ENCODE measurements at regions not wholly inside any gene's neighbourhood (a gene's known extent, or its start where the extent isn't known, plus 50 kb on each side); places are given as distances from the start of the nearest gene placed in this dataset.

DNA sequence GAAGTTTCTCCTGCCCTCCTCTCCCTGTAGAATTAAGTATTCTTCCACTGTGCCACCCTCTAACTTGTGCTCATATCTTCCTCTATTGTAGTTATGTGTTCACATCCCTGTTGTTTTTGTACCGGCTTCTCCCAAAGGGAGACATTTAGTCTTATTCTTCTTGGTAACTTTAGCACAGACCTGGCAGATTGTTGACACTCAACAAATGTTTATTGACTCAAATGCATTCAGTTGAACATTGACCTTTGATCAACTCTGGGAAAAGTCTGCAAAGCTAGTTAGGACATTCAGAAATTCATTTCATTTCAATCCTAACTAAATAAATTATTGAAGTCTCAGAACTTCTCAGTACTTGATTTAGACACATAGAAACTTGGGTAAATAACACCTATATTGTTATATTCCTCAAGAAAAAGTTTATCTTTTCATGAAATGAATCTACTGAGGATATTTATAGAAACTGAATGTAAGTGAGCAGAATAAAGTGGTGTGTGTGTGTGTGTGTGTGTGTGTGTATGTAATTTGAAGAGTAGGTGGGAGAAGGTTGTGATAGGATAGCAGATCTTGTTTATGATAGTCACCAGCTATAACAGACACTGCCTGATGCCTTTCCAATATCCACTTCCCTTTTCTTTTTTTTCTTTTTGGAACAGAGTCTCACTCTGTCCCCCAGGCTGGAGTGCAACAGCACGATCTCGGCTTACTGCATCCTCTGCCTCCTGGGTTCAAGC is 872.4 kb upstream of the CXADR start:
- Histone ChIP-seq H3K9me3 (ENCODE audit: severe bottlenecking) (no peaks in the 10 kb centered on the region), H3K4me3 (ENCODE audit: low read depth, low read length) (no peak overlapping the region), H3K36me3 (no peaks in the 10 kb centered on the region), H3K27me3 (ENCODE audit: insufficient read depth, low read depth, severe bottlenecking) (peaks cover 13% of the 10 kb centered on the region), H3K27ac (no peak overlapping the region)
- DNase-seq: no peak
- TF ChIP-seq, protein P1, sequence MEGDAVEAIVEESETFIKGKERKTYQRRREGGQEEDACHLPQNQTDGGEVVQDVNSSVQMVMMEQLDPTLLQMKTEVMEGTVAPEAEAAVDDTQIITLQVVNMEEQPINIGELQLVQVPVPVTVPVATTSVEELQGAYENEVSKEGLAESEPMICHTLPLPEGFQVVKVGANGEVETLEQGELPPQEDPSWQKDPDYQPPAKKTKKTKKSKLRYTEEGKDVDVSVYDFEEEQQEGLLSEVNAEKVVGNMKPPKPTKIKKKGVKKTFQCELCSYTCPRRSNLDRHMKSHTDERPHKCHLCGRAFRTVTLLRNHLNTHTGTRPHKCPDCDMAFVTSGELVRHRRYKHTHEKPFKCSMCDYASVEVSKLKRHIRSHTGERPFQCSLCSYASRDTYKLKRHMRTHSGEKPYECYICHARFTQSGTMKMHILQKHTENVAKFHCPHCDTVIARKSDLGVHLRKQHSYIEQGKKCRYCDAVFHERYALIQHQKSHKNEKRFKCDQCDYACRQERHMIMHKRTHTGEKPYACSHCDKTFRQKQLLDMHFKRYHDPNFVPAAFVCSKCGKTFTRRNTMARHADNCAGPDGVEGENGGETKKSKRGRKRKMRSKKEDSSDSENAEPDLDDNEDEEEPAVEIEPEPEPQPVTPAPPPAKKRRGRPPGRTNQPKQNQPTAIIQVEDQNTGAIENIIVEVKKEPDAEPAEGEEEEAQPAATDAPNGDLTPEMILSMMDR (IDR thresholded peaks at IDR 0.05; ENCODE audit: low read depth, low read length): no peak

DNA sequence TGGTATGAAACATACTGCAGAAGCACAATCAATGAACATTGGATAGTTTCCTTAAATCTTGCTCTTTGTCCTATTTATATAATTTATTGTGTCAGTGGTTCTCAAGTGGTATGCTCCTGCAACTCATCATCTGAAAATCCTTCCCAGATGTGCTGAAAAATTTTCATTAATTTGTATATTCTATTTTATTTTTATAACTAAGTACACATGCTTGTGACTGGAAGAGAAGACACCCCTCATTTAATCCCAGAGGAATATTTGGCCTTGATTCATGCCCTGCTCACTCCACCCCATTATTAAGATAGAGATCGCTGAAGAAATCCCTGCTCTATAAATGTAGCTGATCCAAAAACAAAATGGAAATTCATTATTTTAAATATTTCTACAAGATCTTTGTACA is 870.5 kb upstream of the CXADR start:
- Histone ChIP-seq H3K9me3 (ENCODE audit: severe bottlenecking) (no peaks in the 10 kb centered on the region), H3K27me3 (ENCODE audit: insufficient read depth, low read depth, severe bottlenecking) (peaks cover 6% of the 10 kb centered on the region), H3K4me3 (ENCODE audit: low read depth, low read length) (no peak overlapping the region), H3K27ac (no peak overlapping the region), H3K36me3 (no peaks in the 10 kb centered on the region)
- DNase-seq: no peak
- TF ChIP-seq, protein P1 (IDR thresholded peaks at IDR 0.05; ENCODE audit: low read depth, low read length): no peak

DNA sequence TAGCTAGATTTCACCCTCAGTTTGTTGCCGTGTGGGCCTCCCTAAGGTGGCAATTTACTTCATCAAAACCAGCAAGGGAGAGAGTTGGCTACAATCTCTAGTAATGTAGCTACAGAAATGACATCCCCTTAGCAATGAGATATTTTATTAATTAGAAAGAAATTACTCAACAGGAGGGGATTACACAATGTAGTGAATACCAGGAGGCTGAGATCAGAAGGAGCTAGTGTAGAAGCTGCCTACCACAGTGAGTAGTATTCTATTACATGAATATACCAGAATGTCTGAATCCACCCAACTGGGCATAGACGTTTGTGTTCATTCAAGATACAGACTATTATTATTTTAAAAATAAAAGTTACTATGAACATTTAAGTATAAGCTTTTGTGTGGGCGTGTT is 868.2 kb upstream of the CXADR start:
- Histone ChIP-seq H3K27me3 (ENCODE audit: insufficient read depth, low read depth, severe bottlenecking) (peaks cover 9% of the 10 kb centered on the region), H3K27ac (no peak overlapping the region), H3K36me3 (no peaks in the 10 kb centered on the region), H3K4me3 (ENCODE audit: low read depth, low read length) (no peak overlapping the region), H3K9me3 (ENCODE audit: severe bottlenecking) (no peaks in the 10 kb centered on the region)
- TF ChIP-seq, protein P1 (IDR thresholded peaks at IDR 0.05; ENCODE audit: low read depth, low read length): no peak
- no peak for DNase-seq

- peaks cover 19% of the 10 kb centered on the region for H3K27me3 ChIP-seq (ENCODE audit: insufficient read depth, low read depth, severe bottlenecking)
Observed at GRCh38 chr21:16650714-16651366, 862.0 kb upstream of the CXADR start.

GRCh38 chr21:16651956-16652355 is 860.9 kb upstream of the CXADR start:
- TF ChIP-seq, protein P1 (IDR thresholded peaks at IDR 0.05; ENCODE audit: low read depth, low read length): no peak
- H3K27ac ChIP-seq: no peak overlapping the region
- H3K4me3 ChIP-seq (ENCODE audit: low read depth, low read length): no peak overlapping the region
- peaks cover 19% of the 10 kb centered on the region for H3K27me3 ChIP-seq (ENCODE audit: insufficient read depth, low read depth, severe bottlenecking)
- DNase-seq: no peak
- H3K9me3 ChIP-seq (ENCODE audit: severe bottlenecking): no peaks in the 10 kb centered on the region
- no peaks in the 10 kb centered on the region for H3K36me3 ChIP-seq

More at GRCh38 chr21:16650714-16651366, 862.0 kb upstream of the CXADR start:
- TF ChIP-seq, protein P1 (IDR thresholded peaks at IDR 0.05; ENCODE audit: low read depth, low read length): no peak
- Histone ChIP-seq H3K27ac (no peak overlapping the region), H3K9me3 (ENCODE audit: severe bottlenecking) (no peaks in the 10 kb centered on the region), H3K36me3 (no peaks in the 10 kb centered on the region), H3K4me3 (ENCODE audit: low read depth, low read length) (no peak overlapping the region)
- DNase-seq: no peak
